ENCODE measurements at regions not wholly inside any gene's neighbourhood (a gene's known extent, or its start where the extent isn't known, plus 50 kb on each side); places are given as distances from the start of the nearest gene placed in this dataset.

DNA sequence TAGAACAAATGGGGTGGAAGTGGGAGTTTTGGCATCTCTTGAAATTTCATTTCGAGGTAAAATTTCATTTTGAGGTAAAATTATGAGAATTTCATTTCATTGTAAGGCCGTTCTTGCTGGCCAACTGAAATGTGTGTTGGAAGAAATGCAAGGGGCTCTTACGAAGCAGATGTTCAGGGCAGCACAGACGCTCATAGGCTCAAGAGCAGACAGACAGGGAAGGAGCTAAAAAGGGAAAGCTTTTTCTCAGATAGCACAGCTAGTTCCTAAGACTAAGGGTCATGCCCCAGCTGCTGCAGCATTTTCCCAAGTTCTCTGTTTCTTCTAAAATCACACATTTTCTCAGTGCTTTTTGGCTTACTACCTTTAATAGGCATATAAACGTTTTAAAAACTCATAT is 65.1 kb upstream of the SFMBT2 start:
- ATAC-seq, result no peak
- Histone ChIP-seq H3K4me1 (peaks cover 0 to 12% (median 6%) of the 10 kb centered on the region in 3 donors), H3K9me3 (no peaks in the 10 kb centered on the region), H3K4me3 (peak overlapping the region in 1 of 2 donors; percentile 9), H3K27ac (peak overlapping the region in 2 of 4 donors; percentile 12 to 15), H3K36me3 (no peaks in the 10 kb centered on the region), H3K27me3 (peaks cover 14% of the 10 kb centered on the region)
- WGBS, 2 donors (ENCODE audit: low coverage in 1 of 2), result 12 to 33% methylated on average over 4 to 5 of the region's 5 CpGs
- TF ChIP-seq CTCF (IDR thresholded peaks at IDR 0.05), result no peak
- no peak for TF ChIP-seq POLR2A (IDR thresholded peaks at IDR 0.05)
- TF ChIP-seq POLR2AphosphoS5 (IDR thresholded peaks at IDR 0.05), result no peak
- no peak for TF ChIP-seq EP300 (IDR thresholded peaks at IDR 0.05)

DNA sequence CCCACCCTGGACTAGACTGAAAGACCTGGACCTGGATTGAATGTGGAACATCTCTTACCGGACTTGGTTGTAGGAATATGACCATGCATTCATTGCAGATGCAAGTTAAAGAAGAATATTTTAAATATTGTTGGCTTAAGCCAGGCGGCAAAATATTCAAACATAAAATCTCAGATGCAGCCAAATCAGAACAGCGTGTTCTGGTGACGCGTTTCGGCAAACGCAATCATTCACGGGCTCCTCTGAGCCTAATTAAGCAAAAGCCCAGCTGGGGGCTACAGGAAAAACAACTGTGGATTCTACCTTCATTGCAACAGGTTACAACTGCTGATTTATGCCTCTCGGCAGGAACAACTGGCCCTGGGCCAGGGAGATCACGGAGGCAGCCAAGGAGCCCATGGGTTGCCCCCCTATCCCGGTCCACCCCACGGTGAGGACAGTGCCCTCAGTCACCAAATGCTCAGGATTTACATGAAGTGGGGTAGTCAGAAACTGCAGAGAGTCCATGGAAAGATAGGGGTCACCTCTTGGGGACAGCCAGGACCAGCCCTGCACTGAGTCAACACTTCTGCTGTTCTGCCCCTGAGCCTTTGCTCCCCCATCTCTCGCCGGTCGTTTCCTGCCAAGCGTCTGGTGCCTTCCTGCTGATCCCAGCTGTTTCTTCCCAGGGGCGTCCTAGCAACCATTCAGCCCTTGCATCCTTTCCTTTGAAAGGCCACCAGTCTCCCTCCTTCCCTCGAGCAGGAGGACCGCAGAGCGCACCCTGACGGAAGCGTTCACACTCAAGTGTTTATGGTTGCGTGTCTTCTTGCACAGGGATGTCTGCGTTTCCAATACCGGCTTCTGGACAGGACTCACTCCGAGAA is 64.4 kb upstream of the SFMBT2 start:
- peak; percentile 55 for ATAC-seq
- Histone ChIP-seq H3K36me3 (no peaks in the 10 kb centered on the region), H3K9me3 (no peaks in the 10 kb centered on the region), H3K4me3 (peak overlapping the region in 1 of 2 donors; percentile 9), H3K27me3 (peaks cover 19% of the 10 kb centered on the region), H3K4me1 (peaks cover 0 to 12% (median 6%) of the 10 kb centered on the region in 3 donors), H3K27ac (peak overlapping the region in 2 of 4 donors; percentile 12 to 15)
- WGBS, 2 donors (ENCODE audit: low coverage in 1 of 2), result 33 to 44% methylated on average over 18 to 19 of the region's 26 CpGs
- TF ChIP-seq POLR2AphosphoS5 (IDR thresholded peaks at IDR 0.05) (no peak), EP300 (IDR thresholded peaks at IDR 0.05) (no peak), POLR2A (IDR thresholded peaks at IDR 0.05) (no peak), CTCF (IDR thresholded peaks at IDR 0.05) (no peak)

DNA sequence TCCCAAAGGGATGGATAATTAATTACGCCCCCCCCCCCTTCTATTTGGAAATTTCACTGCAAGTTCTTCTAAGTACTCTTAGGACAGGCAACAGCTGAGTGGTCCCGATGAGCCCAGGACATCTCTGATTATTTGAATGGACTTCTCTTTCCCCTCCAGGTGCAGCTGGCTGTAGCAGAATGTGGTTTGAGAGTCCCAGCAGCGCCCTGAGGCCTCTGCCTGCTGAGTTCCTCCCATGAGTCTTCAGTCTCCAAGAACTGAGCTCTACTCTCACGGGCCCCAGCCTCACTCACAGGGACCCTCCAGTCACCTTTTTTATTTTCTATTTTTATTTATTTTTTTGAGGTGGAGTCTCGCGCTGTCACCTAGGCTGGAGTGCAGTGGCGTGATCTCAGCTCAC is 63.6 kb upstream of the SFMBT2 start:
- no peak overlapping the region for H3K27ac ChIP-seq
- WGBS, 2 donors (ENCODE audit: low coverage in 1 of 2), result 67 to 81% methylated on average over 4 to 6 of the region's 7 CpGs
- H3K27me3 ChIP-seq, result peaks cover 28% of the 10 kb centered on the region

DNA sequence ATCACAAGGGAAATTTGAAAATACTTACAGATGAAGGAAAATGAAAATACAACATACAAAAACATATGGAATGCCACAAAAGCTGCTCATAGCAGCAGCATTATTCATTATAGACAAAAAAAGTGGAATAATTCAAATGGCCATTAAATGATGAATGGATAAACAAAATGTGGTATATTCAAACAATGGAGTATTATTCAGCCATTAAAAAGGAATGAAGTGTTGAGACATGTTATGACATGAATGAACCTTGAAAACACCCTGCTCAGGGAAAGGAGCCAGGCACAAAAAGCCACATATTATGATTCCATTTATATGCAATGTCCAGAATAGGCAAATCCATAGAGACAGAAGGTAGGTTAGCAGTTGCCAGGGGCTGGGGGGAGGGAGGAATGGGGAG is 62.6 kb upstream of the SFMBT2 start:
- Histone ChIP-seq H3K9me3 (no peaks in the 10 kb centered on the region), H3K4me3 (no peak overlapping the region), H3K4me1 (peaks cover 0 to 12% (median 6%) of the 10 kb centered on the region in 3 donors), H3K27ac (no peak overlapping the region), H3K27me3 (peaks cover 37% of the 10 kb centered on the region), H3K36me3 (no peaks in the 10 kb centered on the region)
- no peak for TF ChIP-seq POLR2A (IDR thresholded peaks at IDR 0.05)
- no peak for ATAC-seq

More for the DNA sequence above, 63.6 kb upstream of the SFMBT2 start:
- H3K4me3 ChIP-seq, result no peak overlapping the region
- H3K4me1 ChIP-seq, result peaks cover 0 to 12% (median 6%) of the 10 kb centered on the region in 3 donors
- no peaks in the 10 kb centered on the region for H3K36me3 ChIP-seq
- ATAC-seq, result no peak
- H3K9me3 ChIP-seq, result no peaks in the 10 kb centered on the region
- TF ChIP-seq POLR2A (IDR thresholded peaks at IDR 0.05), result no peak
- TF ChIP-seq POLR2AphosphoS5 (IDR thresholded peaks at IDR 0.05), result no peak
- no peak for TF ChIP-seq EP300 (IDR thresholded peaks at IDR 0.05)
- TF ChIP-seq CTCF (IDR thresholded peaks at IDR 0.05), result no peak

GRCh38 chr10:7471720-7472367 is 61.0 kb upstream of the SFMBT2 start:
- TF ChIP-seq EP300 (IDR thresholded peaks at IDR 0.05), result no peak
- no peak for TF ChIP-seq POLR2A (IDR thresholded peaks at IDR 0.05)
- no peak for TF ChIP-seq POLR2AphosphoS5 (IDR thresholded peaks at IDR 0.05)
- no peak for TF ChIP-seq CTCF (IDR thresholded peaks at IDR 0.05)
- 45 to 100% methylated on average over 1 to 9 of the region's 9 CpGs for WGBS, 2 donors (ENCODE audit: low coverage in 1 of 2)
- Histone ChIP-seq H3K27ac (no peak overlapping the region), H3K36me3 (no peaks in the 10 kb centered on the region), H3K4me1 (peaks cover 0 to 12% (median 6%) of the 10 kb centered on the region in 3 donors), H3K9me3 (no peaks in the 10 kb centered on the region), H3K4me3 (no peak overlapping the region), H3K27me3 (peaks cover 38% of the 10 kb centered on the region)
- ATAC-seq, result no peak
